Naive thymus-derived CD8-positive, alpha-beta T cell (primary cell): ENCODE measurements at regions not wholly inside any gene's neighbourhood (a gene's known extent, or its start where the extent isn't known, plus 50 kb on each side); places are given as distances from the start of the nearest gene placed in this dataset.
A peak's percentile ranks its signal among the peaks of the same experiment; 100 is the strongest.

Experiments
- ATAC-seq, 2 donors: fragments of 150-1000 bp; cut with Tn5 transposase in 1 of 2; sonication (Bioruptor Pico), chemical (Tn5 transposase) in 1 of 2; 1 replicate in 1 of 2; 2 replicates in 1 of 2; pipeline ENCODE4 v1.10.0; 2021; ENCODE audit warnings: mild to moderate bottlenecking in 2 of 2, moderate library complexity in 2 of 2
- POLR2A ChIA-PET: fragments of 350-600 bp; sonication (Branson Sonifier 250); formaldehyde crosslinking; loops from one replicate; lab custom pipeline; 2021; ENCODE audit warnings: antibody characterized with exemption; lab: Charles Lee
- DNase-seq, 10 donors: peaks; one replicate each; pipeline versions ENCODE4 v3.0.0 to v3.0.0-alpha.2; 2020 to 2022
- H3K27ac Mint-ChIP-seq, 10 donors: one replicate each; pipeline ENCODE4 v1.8.0; 2020 to 2022; ENCODE audit warnings: mild to moderate bottlenecking in 10 of 10, mixed read lengths in 10 of 10, moderate library complexity in 4 of 10, inconsistent platforms in 1 of 10
- H3K27me3 Mint-ChIP-seq, 5 donors: one replicate each; pipeline ENCODE4 v1.8.0; 2021 to 2022; ENCODE audit warnings: mixed read lengths in 5 of 5
- H3K36me3 Mint-ChIP-seq, 3 donors: one replicate each; pipeline ENCODE4 v1.8.0; 2020 to 2022; ENCODE audit warnings: mixed read lengths in 3 of 3, mild to moderate bottlenecking in 2 of 3, inconsistent platforms in 1 of 3
- H3K4me1 Mint-ChIP-seq, 4 donors: one replicate each; pipeline ENCODE4 v1.8.0; 2021 to 2022; ENCODE audit warnings: mixed read lengths in 4 of 4
- H3K4me3 Mint-ChIP-seq, 10 donors: one replicate each; pipeline ENCODE4 v1.8.0; 2020 to 2022; ENCODE audit warnings: mild to moderate bottlenecking in 10 of 10, mixed read lengths in 10 of 10, moderate library complexity in 6 of 10, inconsistent platforms in 1 of 10
- H3K9me3 Mint-ChIP-seq, 9 donors: one replicate each; pipeline ENCODE4 v1.8.0; 2020 to 2022; ENCODE audit warnings: mixed read lengths in 9 of 9, mild to moderate bottlenecking in 3 of 9, inconsistent platforms in 1 of 9, moderate library complexity in 1 of 9

- DNase-seq (no peak), ATAC-seq (no peak)
- Mint-ChIP-seq H3K9me3 (peaks cover 0 to 2% (median 0%) of the 10 kb centered on the region in 9 donors), H3K36me3 (no peaks in the 10 kb centered on the region), H3K27me3 (peaks cover 1 to 7% (median 4%) of the 10 kb centered on the region in 5 donors), H3K4me3 (no peak overlapping the region), H3K27ac (no peak overlapping the region), H3K4me1 (no peaks in the 10 kb centered on the region)
- POLR2A ChIA-PET = no interaction called here
These were observed 134.3 kb upstream of the MDFIC start for GRCh38 chr7:114787556-114787955.

- no peaks in the 10 kb centered on the region for H3K36me3 Mint-ChIP-seq
- H3K27ac Mint-ChIP-seq = no peak overlapping the region
- H3K4me3 Mint-ChIP-seq = no peak overlapping the region
- POLR2A ChIA-PET = interaction anchor here (0.5 kb wide), 1 partner anchor 856 kb away, joined by 3 read pairs; no protein-coding TSS in a partner anchor
- no peaks in the 10 kb centered on the region for H3K4me1 Mint-ChIP-seq
- H3K9me3 Mint-ChIP-seq = peaks cover 0 to 2% (median 0%) of the 10 kb centered on the region in 9 donors
- H3K27me3 Mint-ChIP-seq = peaks cover 0 to 7% (median 1%) of the 10 kb centered on the region in 5 donors
- ATAC-seq (no peak), DNase-seq (no peak)
These were observed 133.2 kb upstream of the MDFIC start for GRCh38 chr7:114788706-114789105.

GRCh38 chr7:114789161-114789560 is 132.7 kb upstream of the MDFIC start:
- Mint-ChIP-seq H3K27ac (no peak overlapping the region), H3K9me3 (peaks cover 0 to 2% (median 0%) of the 10 kb centered on the region in 9 donors), H3K4me1 (no peaks in the 10 kb centered on the region), H3K36me3 (no peaks in the 10 kb centered on the region), H3K4me3 (no peak overlapping the region), H3K27me3 (peaks cover 1 to 8% (median 2%) of the 10 kb centered on the region in 5 donors)
- DNase-seq (no peak), ATAC-seq (no peak)
- POLR2A ChIA-PET = no interaction called here

- H3K27me3 Mint-ChIP-seq = peaks cover 3 to 13% (median 4%) of the 10 kb centered on the region in 5 donors
- no peaks in the 10 kb centered on the region for H3K4me1 Mint-ChIP-seq
- DNase-seq = no peak
- no peak for ATAC-seq
- POLR2A ChIA-PET = no interaction called here
- no peak overlapping the region for H3K27ac Mint-ChIP-seq
- H3K4me3 Mint-ChIP-seq = no peak overlapping the region
- no peaks in the 10 kb centered on the region for H3K36me3 Mint-ChIP-seq
- peaks cover 0 to 2% (median 0%) of the 10 kb centered on the region in 9 donors for H3K9me3 Mint-ChIP-seq
These were observed 132.0 kb upstream of the MDFIC start for GRCh38 chr7:114789871-114790311.

- no peak for DNase-seq
- ATAC-seq = no peak
- Mint-ChIP-seq H3K36me3 (no peaks in the 10 kb centered on the region), H3K9me3 (peaks cover 0 to 2% (median 0%) of the 10 kb centered on the region in 9 donors), H3K27ac (no peak overlapping the region), H3K4me3 (no peak overlapping the region), H3K4me1 (no peaks in the 10 kb centered on the region), H3K27me3 (peaks cover 6 to 16% (median 8%) of the 10 kb centered on the region in 5 donors)
- POLR2A ChIA-PET = no interaction called here
These were observed 131.4 kb upstream of the MDFIC start for GRCh38 chr7:114790521-114790920.

- Mint-ChIP-seq H3K9me3 (peaks cover 0 to 2% (median 0%) of the 10 kb centered on the region in 9 donors), H3K4me3 (no peak overlapping the region), H3K36me3 (no peaks in the 10 kb centered on the region), H3K27me3 (peaks cover 6 to 25% (median 12%) of the 10 kb centered on the region in 5 donors), H3K4me1 (no peaks in the 10 kb centered on the region), H3K27ac (no peak overlapping the region)
- no peak for DNase-seq
- ATAC-seq = no peak
- POLR2A ChIA-PET = no interaction called here
These were observed 130.1 kb upstream of the MDFIC start for GRCh38 chr7:114791771-114792170.

GRCh38 chr7:114793155-114793845 is 128.6 kb upstream of the MDFIC start:
- DNase-seq = no peak
- H3K27ac Mint-ChIP-seq = peak overlapping the region in 1 of 10 donors; percentile 81
- no peaks in the 10 kb centered on the region for H3K36me3 Mint-ChIP-seq
- H3K4me1 Mint-ChIP-seq = no peaks in the 10 kb centered on the region
- H3K27me3 Mint-ChIP-seq = peaks cover 6 to 25% (median 12%) of the 10 kb centered on the region in 5 donors
- no peak for ATAC-seq
- POLR2A ChIA-PET = no interaction called here
- peaks cover 0 to 2% (median 0%) of the 10 kb centered on the region in 9 donors for H3K9me3 Mint-ChIP-seq
- no peak overlapping the region for H3K4me3 Mint-ChIP-seq

- POLR2A ChIA-PET = no interaction called here
- no peak for DNase-seq
- H3K27me3 Mint-ChIP-seq = peaks cover 6 to 25% (median 12%) of the 10 kb centered on the region in 5 donors
- no peak for ATAC-seq
- H3K27ac Mint-ChIP-seq = no peak overlapping the region
- H3K4me1 Mint-ChIP-seq = no peaks in the 10 kb centered on the region
- H3K9me3 Mint-ChIP-seq = no peaks in the 10 kb centered on the region
- no peak overlapping the region for H3K4me3 Mint-ChIP-seq
- H3K36me3 Mint-ChIP-seq = no peaks in the 10 kb centered on the region
These were observed 126.4 kb upstream of the MDFIC start for GRCh38 chr7:114795475-114795874.

- Mint-ChIP-seq H3K4me1 (no peaks in the 10 kb centered on the region), H3K4me3 (no peak overlapping the region), H3K36me3 (no peaks in the 10 kb centered on the region), H3K27ac (no peak overlapping the region), H3K9me3 (no peaks in the 10 kb centered on the region), H3K27me3 (peaks cover 4 to 18% (median 10%) of the 10 kb centered on the region in 5 donors)
- POLR2A ChIA-PET = no interaction called here
- ATAC-seq (no peak), DNase-seq (no peak)
These were observed 122.3 kb upstream of the MDFIC start for GRCh38 chr7:114799628-114800028.

GRCh38 chr7:114802632-114803031 is 119.3 kb upstream of the MDFIC start:
- ATAC-seq (no peak), DNase-seq (no peak)
- Mint-ChIP-seq H3K36me3 (no peaks in the 10 kb centered on the region), H3K4me3 (no peak overlapping the region), H3K9me3 (no peaks in the 10 kb centered on the region), H3K4me1 (no peaks in the 10 kb centered on the region), H3K27me3 (peaks cover 0 to 9% (median 0%) of the 10 kb centered on the region in 5 donors), H3K27ac (no peak overlapping the region)
- POLR2A ChIA-PET = no interaction called here

GRCh38 chr7:114806590-114807162 is 115.2 kb upstream of the MDFIC start:
- DNase-seq = no peak
- H3K27ac Mint-ChIP-seq = no peak overlapping the region
- no peak for ATAC-seq
- no peak overlapping the region for H3K4me3 Mint-ChIP-seq
- H3K9me3 Mint-ChIP-seq = no peaks in the 10 kb centered on the region
- H3K4me1 Mint-ChIP-seq = no peaks in the 10 kb centered on the region
- peaks cover 0 to 13% (median 0%) of the 10 kb centered on the region in 5 donors for H3K27me3 Mint-ChIP-seq
- POLR2A ChIA-PET = no interaction called here
- no peaks in the 10 kb centered on the region for H3K36me3 Mint-ChIP-seq

GRCh38 chr7:114812570-114812969 is 109.3 kb upstream of the MDFIC start:
- POLR2A ChIA-PET = no interaction called here
- H3K27me3 Mint-ChIP-seq = peaks cover 0 to 5% (median 0%) of the 10 kb centered on the region in 5 donors
- DNase-seq (no peak), ATAC-seq (no peak)
- peaks cover 0 to 10% (median 0%) of the 10 kb centered on the region in 9 donors for H3K9me3 Mint-ChIP-seq
- H3K4me1 Mint-ChIP-seq = peaks cover 3 to 9% (median 7%) of the 10 kb centered on the region in 4 donors
- no peak overlapping the region for H3K27ac Mint-ChIP-seq
- no peaks in the 10 kb centered on the region for H3K36me3 Mint-ChIP-seq
- H3K4me3 Mint-ChIP-seq = no peak overlapping the region

GRCh38 chr7:114813624-114814023 is 108.3 kb upstream of the MDFIC start:
- H3K36me3 Mint-ChIP-seq = no peaks in the 10 kb centered on the region
- peaks cover 0 to 10% (median 0%) of the 10 kb centered on the region in 9 donors for H3K9me3 Mint-ChIP-seq
- H3K27ac Mint-ChIP-seq = no peak overlapping the region
- DNase-seq = no peak
- POLR2A ChIA-PET = no interaction called here
- H3K4me1 Mint-ChIP-seq = peaks cover 3 to 9% (median 7%) of the 10 kb centered on the region in 4 donors
- peaks cover 0 to 5% (median 0%) of the 10 kb centered on the region in 5 donors for H3K27me3 Mint-ChIP-seq
- H3K4me3 Mint-ChIP-seq = no peak overlapping the region
- ATAC-seq = no peak
